Spleen (tissue), 11 donors: ENCODE measurements at regions not wholly inside any gene's neighbourhood (a gene's known extent, or its start where the extent isn't known, plus 50 kb on each side); places are given as distances from the start of the nearest gene placed in this dataset.

Experiments
- DNase-seq: peaks from one replicate; pipeline ENCODE4 v3.0.0-alpha.2; 2020
- H3K27ac ChIP-seq, 8 donors: fragments of 200-600 bp; sonication (generic) in 7 of 8; 1 replicate in 4 of 8; 2 replicates in 4 of 8; pipeline versions ENCODE4 v1.5.0 to v1.8.0; 2016 to 2021; ENCODE audit warnings: inconsistent platforms in 4 of 8, mild to moderate bottlenecking in 4 of 8, moderate library complexity in 1 of 8
- H3K27me3 ChIP-seq, 7 donors: fragments of 200-600 bp; sonication (generic) in 6 of 7; replicated peaks in 1 of 7; 1 replicate in 4 of 7; 2 replicates in 3 of 7; pipeline versions ENCODE4 v1.5.0 to v1.8.0; 2016 to 2021; ENCODE audit warnings: inconsistent platforms in 3 of 7, mild to moderate bottlenecking in 1 of 7
- H3K36me3 ChIP-seq, 6 donors: fragments of 200-600 bp; sonication (generic) in 5 of 6; 1 replicate in 4 of 6; 2 replicates in 2 of 6; pipeline versions ENCODE4 v1.5.0 to v1.8.0; 2016 to 2021; ENCODE audit warnings: inconsistent platforms in 2 of 6
- H3K4me1 ChIP-seq, 6 donors: fragments of 200-600 bp; sonication (generic) in 5 of 6; 1 replicate in 3 of 6; 2 replicates in 3 of 6; pipeline versions ENCODE4 v1.5.0 to v1.8.0; 2016 to 2021; ENCODE audit warnings: inconsistent platforms in 3 of 6
- H3K4me3 ChIP-seq, 8 donors: fragments of 200-600 bp; sonication (generic) in 7 of 8; 1 replicate in 4 of 8; 2 replicates in 4 of 8; pipeline versions ENCODE4 v1.5.0 to v1.8.0; 2016 to 2021; ENCODE audit warnings: inconsistent platforms in 4 of 8, mild to moderate bottlenecking in 4 of 8, moderate library complexity in 2 of 8
- H3K9me3 ChIP-seq, 8 donors: fragments of 200-600 bp; sonication (generic) in 7 of 8; 1 replicate in 4 of 8; 2 replicates in 4 of 8; pipeline versions ENCODE4 v1.5.0 to v1.8.0; 2016 to 2021; ENCODE audit warnings: inconsistent platforms in 4 of 8
- CTCF ChIP-seq, 11 experiments: fragments of 200-600 bp in 7 of 11; fragments of 450-650 bp in 4 of 11; sonication (generic) in 4 of 11; IDR thresholded peaks in 8 of 11; conservative IDR thresholded peaks in 3 of 11; 1 replicate in 7 of 11; 2 replicates in 4 of 11; pipeline versions ENCODE4 v1.4.0 to v1.8.0; 2016 to 2021; ENCODE audit warnings: antibody characterized with exemption in 11 of 11, inconsistent platforms in 4 of 11, mild to moderate bottlenecking in 1 of 11
- POLR2A ChIP-seq, 3 donors: fragments of 450-650 bp; IDR thresholded peaks; one replicate each; pipeline ENCODE4 v1.5.1; 2017; ENCODE audit warnings: antibody characterized with exemption in 3 of 3, mild to moderate bottlenecking in 1 of 3
- POLR2AphosphoS5 ChIP-seq, 3 donors: sonication (generic); formaldehyde crosslinking; IDR thresholded peaks; one replicate each; pipeline ENCODE4 v1.5.1; 2017; ENCODE audit warnings: antibody characterized with exemption in 3 of 3
- WGBS, 5 donors: extraction: QIAGEN DNeasy Blood & Tissue Kit in 3 of 5; methylation state at CpG; one replicate each; pipeline versions ENCODE4 v1.1.5 to v1.1.7; 2013 to 2018; 5-methylcytosine and 5-hydroxymethylcytosine counted together
- intact Hi-C: fragments of 100-400 bp; cut with DNase I; formaldehyde crosslinking; loops from one replicate; pipeline ENCODE4 v1.15.0; 2023; ENCODE audit warnings: low total_unique reads
- donor health status: healthy with polysubstance abuse.
- donor health status: DM: no; HTN: no; CAD: no; lungs with moderate emphysema.
- donor health status: DM: no; HTN: no; CAD: no.
- donor health status: Bipolar disorder and iron deficiency.
- donor health status: healthy.
- donor health status: DM: no; HTN: no; CAD: no.
- donor health status: DM: yes; HTN: yes; CAD: no.

DNA sequence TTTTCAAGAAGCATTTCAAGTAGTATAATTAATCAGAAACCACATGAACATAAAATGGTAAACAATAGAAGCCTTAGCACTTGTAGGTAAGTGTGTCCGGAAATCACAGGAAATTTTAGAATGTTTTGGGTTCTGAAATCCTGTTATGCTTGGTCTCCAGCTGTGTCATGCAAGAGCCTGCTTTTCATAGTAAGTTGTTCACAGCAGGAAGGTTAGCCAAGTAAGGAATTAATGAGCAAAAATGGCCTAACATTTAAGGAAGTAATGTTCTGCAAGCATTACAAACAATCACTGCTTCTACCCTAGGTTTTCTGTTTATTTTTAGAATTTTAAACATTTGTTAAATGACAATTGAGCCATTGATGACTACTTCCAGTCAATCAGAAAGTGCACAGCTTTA, 669.5 kb downstream of the SLCO4C1 start:
- no peaks in the 10 kb centered on the region for H3K27me3 ChIP-seq
- H3K4me3 ChIP-seq = no peak overlapping the region
- H3K36me3 ChIP-seq = no peaks in the 10 kb centered on the region
- 52 to 77% (median 76%) methylated on average over 1 of the region's 1 CpG for WGBS, 5 donors
- no peaks in the 10 kb centered on the region for H3K9me3 ChIP-seq
- intact Hi-C loops = no loop called here
- DNase-seq = no peak
- no peak overlapping the region for H3K27ac ChIP-seq
- TF ChIP-seq POLR2AphosphoS5 (IDR thresholded peaks at IDR 0.05) = no peak
- TF ChIP-seq CTCF (IDR thresholded peaks at IDR 0.05 in 8 of 11, conservative IDR thresholded peaks at IDR 0.05 in 3 of 11) = no peak
- no peak for TF ChIP-seq POLR2A (IDR thresholded peaks at IDR 0.05)
- H3K4me1 ChIP-seq = no peaks in the 10 kb centered on the region

- no peak for DNase-seq
- Histone ChIP-seq H3K27me3 (no peaks in the 10 kb centered on the region), H3K4me1 (no peaks in the 10 kb centered on the region), H3K4me3 (no peak overlapping the region), H3K27ac (no peak overlapping the region), H3K9me3 (no peaks in the 10 kb centered on the region), H3K36me3 (no peaks in the 10 kb centered on the region)
- intact Hi-C loops = no loop called here
- TF ChIP-seq CTCF (IDR thresholded peaks at IDR 0.05 in 8 of 11, conservative IDR thresholded peaks at IDR 0.05 in 3 of 11) = no peak
- TF ChIP-seq POLR2A (IDR thresholded peaks at IDR 0.05) = no peak
- TF ChIP-seq POLR2AphosphoS5 (IDR thresholded peaks at IDR 0.05) = no peak
- WGBS, 5 donors = 70 to 88% (median 84%) methylated on average over 6 of the region's 6 CpGs
Measured at GRCh38 chr5:101611039-101611438, 685.0 kb downstream of the SLCO4C1 start.

DNA sequence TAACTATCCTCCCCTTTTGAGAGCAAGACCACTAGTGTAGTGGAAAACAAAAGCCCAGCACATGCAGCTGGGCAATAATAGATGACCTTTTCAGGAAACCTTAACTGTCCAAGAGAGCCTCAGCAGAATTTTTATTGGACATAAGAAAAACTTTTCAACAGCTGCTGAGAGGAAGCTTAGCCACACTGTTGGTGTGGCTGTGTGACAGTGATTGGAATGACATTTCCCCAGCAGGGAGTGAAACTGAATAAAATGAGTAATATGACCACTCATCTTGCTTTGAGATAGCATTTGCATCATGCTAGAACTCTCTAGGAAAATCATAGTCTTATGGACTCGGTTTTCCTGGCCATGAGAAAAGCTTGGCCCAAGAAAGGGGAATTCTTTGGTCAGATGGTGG, 687.8 kb downstream of the SLCO4C1 start:
- Histone ChIP-seq H3K4me3 (no peak overlapping the region), H3K4me1 (no peaks in the 10 kb centered on the region), H3K27me3 (no peaks in the 10 kb centered on the region), H3K36me3 (no peaks in the 10 kb centered on the region), H3K9me3 (no peaks in the 10 kb centered on the region), H3K27ac (no peak overlapping the region)
- WGBS, 5 donors = 58 to 71% (median 62%) methylated on average over 1 of the region's 1 CpG
- no peak for DNase-seq
- TF ChIP-seq POLR2AphosphoS5 (IDR thresholded peaks at IDR 0.05) (no peak), CTCF (IDR thresholded peaks at IDR 0.05 in 8 of 11, conservative IDR thresholded peaks at IDR 0.05 in 3 of 11) (no peak), POLR2A (IDR thresholded peaks at IDR 0.05) (no peak)
- intact Hi-C loops = no loop called here

DNA sequence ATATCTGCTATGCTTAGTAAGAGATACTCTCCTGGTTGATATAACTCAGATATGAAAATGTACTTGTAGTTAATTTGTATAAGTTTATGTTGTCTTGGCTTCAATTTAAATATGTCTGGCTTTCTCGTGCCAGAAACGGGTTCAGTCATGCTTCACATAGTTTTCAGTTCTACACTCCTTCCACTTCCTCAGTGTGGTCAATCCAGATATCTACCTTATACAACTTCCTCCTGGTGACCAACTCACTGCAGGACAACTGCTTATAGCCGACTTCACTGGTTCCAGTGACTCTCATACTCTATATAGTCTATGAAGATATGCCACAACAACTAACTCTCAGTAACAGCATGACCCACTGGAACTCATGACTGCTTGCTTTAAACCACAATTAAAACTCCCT, 690.4 kb downstream of the SLCO4C1 start:
- no peak for DNase-seq
- H3K4me3 ChIP-seq = no peak overlapping the region
- no peaks in the 10 kb centered on the region for H3K4me1 ChIP-seq
- WGBS, 5 donors = 39 to 67% (median 57%) methylated on average over 3 of the region's 3 CpGs
- H3K36me3 ChIP-seq = no peaks in the 10 kb centered on the region
- H3K27ac ChIP-seq = no peak overlapping the region
- TF ChIP-seq POLR2AphosphoS5 (IDR thresholded peaks at IDR 0.05) (no peak), POLR2A (IDR thresholded peaks at IDR 0.05) (no peak), CTCF (IDR thresholded peaks at IDR 0.05 in 8 of 11, conservative IDR thresholded peaks at IDR 0.05 in 3 of 11) (no peak)
- intact Hi-C loops = no loop called here
- no peaks in the 10 kb centered on the region for H3K9me3 ChIP-seq
- no peaks in the 10 kb centered on the region for H3K27me3 ChIP-seq
